CD4-positive, alpha-beta T cell treated with Interleukin-1 beta for 1 hour (primary cell): ENCODE measurements at regions not wholly inside any gene's neighbourhood (a gene's known extent, or its start where the extent isn't known, plus 50 kb on each side); places are given as distances from the start of the nearest gene placed in this dataset.

Experiments used
- DNase-seq, 2 donors: peaks; one replicate each; pipeline ENCODE4 v3.0.0-alpha.2; 2020 to 2022

DNA sequence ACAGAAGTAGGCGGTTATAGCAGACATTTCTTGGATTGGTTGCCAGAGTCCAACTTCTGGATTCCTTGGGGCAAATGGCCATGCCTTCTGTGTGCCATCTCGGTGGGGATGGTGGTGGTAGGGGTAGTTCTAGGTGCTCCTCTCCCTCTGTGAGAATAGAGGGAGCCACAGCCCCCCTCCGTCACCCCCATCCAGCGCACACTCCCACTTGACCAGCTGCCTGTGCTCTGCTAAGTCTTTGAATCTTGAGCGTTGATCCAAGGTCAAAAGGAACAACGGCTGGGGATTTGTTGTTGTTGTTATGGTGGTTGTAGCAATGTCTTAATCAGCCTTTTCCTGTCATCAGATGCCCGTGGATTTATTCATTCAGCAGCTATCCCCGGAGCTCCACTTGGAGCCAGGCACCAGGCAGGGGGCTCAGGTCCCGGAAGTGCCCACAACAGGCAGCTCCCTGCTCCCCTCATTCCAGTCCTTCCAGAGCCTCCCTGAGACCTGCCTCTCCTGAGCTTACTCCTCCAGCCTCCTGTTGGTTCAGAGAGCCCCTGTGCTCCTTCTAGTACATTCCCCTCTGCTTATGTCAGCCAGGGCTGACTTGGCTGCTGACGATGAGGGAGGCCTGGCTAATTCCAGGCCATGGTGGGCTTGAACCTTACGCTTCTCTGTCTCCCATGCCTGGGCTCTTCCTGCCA, 146.6 kb upstream of the WNT4 start:
- DNase-seq = no peak

DNA sequence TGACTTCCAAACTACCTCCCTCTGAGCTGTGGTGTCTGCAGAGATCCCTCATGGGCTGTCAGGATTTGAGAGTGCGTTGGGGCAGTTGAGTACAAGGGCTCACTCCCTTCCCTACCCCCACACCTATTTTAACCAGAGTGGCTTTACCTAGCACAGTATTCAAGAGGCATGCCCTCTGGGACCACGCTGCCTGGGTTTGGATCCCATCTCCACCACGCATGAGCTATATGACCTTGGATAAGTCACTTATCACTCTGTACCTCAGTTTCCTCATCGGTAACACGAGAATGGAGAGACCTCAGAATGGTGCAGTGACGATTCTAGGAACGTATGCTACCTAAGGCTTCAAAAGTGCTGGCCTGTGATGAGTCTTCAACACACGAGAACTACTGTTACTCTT, 147.3 kb upstream of the WNT4 start:
- DNase-seq = no peak

DNA sequence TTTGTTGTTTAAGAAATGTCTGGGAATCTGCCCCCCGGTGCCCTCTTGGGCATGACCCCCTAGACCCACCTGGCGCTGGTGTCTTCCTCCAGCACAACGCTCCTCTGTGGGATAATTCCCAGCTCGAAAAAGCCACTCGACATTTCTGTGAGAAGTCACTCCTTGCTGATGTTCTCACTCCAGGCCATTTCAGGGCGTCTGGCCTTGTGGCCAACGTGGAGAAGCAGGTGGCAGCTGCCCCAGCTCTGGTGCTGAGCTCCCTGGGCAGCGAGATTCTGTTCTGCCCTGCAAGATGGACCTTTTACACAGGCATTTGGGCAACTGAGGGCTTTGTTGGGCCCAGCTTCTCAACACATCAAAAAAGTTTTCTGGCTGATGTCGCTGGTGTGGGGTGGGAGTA, 147.7 kb upstream of the WNT4 start:
- DNase-seq = no peak

DNA sequence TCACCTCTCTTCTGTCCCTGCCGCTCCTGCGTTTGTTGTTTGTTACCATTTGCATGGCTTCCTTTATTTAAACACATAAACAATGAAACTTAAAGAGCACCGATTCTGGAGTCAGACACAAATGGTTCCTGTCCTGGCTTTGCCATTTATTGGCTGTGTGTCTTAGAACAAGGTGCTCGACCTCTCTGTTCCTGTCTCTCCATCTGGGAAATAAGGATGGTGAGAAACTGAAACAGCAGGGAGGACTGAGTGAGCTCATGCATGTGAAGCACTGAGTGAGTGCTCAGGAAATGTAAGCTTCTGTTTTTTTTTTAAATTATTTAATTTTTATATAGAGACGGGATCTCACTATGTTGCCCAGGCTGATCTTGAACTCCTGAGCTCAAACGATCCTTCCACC, 148.2 kb upstream of the WNT4 start:
- no peak for DNase-seq

DNA sequence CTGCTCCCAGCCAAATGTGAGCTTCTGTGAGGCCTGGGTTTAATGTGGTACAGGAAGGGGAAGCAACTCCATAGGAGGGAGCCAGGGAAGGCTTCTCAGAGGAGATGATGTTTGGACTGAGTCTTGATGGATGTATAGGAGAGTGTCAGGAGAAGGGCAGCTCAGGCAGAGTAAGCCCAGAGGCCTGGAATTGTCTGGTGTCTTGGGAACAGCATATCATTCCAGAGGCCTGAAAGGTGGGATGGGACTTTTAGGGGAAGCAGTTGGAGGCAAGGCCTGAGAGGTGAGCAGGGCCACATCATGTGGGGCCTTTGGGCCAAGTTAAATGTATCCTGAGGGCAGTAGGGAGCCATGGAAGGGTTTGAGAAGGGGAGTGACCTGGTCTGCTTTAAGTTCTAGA, 148.6 kb upstream of the WNT4 start:
- DNase-seq = no peak

DNA sequence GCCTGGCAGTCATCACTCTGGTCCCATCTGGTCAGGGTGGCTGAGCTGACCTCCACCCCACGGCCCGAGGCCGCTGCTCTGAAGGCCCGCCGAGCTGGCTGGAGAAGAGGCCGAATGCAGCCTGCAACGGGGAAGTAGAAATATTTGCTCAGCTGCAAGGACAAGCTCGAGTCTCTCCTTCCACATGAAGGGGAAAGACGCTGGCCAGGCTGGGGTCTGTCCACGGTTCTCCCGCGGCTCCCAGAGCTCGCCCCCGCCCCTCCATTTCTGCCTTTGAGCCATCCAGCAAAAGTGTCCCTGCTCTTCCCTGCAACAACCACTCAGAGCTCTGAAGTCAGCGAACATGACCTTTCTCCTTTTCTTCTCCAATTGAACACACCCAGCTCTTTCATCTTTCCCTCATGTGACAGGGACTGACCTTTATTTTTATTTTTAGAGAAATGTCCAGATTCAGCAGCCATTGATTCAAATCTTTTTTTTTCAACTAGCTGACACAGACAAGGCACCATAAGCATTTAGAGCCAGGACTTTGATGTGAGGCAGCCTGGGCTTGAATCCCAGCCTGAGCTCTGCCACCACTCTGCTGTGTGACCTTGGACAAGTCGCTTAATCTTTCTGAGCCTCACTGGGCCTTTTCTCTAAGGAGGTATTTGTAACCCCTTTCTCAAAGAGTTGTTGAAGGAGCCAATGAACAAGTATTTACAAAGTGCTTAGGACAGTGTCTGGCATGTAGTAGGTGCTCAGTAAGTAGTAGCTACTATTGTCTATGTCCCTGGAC, 149.3 kb upstream of the WNT4 start:
- DNase-seq = no peak

DNA sequence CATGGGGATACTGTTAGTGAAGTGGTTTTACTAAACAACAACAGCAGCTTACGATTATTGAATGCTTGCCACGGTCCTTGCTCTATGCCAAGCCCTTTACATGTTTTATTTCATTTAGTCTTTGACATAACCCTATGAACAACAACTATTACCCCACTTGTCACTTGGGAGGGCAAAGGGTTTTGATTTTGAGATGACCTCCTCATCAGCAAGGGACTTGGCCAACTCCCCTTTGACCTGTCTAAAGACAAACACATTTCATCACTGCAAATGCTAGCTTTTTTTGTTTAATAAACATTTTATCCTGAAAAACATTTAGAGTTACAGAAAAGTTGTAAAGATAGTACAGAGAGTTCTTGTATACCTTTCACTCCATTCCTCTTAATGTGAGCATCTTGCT, 152.5 kb upstream of the WNT4 start:
- DNase-seq = no peak

DNA sequence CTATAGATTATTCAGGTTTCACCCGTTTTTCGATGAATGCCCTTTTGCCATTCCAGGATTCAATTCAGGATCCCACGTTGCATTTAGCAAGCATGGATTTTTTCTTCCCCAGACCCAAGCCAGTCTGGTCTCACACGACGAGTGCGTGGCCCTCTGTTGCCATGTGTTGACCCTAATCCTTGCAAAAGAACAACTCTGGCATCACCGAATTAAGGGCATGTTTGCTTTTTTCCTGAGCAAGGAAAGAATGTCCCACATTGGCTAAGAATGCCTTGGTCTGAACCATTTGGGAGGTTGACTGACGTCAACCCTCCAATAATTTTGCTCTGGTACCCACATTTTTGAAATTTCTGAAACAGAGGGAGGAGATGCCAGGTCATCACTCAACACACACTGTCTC, 153.0 kb upstream of the WNT4 start:
- DNase-seq = no peak

DNA sequence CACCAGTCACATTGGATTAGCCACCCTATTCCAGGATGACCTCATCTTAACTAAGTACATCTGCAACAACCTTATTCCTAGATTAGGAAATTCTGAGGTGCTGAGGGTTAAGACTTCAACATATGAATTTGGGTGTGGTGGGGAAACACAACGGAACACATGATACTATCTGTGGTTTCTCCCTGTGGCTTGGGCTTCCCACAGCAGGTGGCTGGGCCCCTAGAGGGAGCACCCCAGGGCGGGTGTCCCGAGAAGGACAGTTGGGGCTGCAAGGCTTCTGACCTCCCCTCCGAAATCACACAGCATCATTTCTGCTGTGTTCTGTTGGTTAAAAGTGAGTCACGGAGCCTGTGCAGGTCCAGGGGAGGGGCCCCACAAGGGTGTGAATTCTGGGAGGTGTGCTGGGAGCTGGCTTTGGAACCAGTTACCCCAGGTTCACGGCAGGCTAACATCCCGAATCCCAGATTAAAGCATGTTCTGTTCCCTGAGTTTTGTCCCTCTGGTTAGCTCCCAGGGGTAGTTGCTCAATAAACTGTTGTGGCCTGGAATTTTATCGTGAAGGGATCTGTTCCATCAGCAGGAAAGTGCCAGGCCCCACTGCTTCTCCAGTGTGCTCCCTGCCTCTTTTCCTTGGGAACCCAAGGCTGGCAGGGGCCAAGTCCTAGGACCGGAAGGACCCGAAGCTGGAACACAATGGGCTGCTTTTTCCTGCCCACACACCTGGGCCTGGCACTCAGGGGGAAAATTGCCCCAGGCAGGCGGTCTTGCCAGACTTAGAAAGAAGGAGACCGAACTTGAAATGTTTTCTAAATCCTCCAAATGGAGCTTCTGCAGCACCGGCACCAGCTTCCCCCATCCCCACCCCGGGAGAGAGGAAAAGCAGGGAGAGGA, 154.0 kb upstream of the WNT4 start:
- no peak for DNase-seq

DNA sequence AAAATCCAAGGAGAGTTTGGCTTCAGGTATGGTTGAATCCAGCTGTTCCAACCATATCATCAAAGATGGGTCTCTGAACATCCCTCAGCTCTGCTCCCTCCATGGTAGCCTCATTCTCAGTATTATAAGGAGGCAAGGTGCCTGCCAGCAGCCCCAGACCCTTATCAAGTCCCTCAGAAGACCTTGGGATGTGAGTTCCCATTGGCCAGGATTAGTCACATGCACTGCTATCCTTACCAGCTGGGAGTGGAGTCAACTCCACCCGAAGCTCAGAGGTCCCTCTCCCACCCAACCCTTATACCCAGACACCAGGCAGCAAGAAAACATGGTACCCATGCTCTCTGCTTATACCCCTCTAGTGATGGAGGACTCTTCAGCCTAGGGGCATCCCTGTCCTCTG, 153.7 kb upstream of the ZBTB40 start:
- DNase-seq = no peak

DNA sequence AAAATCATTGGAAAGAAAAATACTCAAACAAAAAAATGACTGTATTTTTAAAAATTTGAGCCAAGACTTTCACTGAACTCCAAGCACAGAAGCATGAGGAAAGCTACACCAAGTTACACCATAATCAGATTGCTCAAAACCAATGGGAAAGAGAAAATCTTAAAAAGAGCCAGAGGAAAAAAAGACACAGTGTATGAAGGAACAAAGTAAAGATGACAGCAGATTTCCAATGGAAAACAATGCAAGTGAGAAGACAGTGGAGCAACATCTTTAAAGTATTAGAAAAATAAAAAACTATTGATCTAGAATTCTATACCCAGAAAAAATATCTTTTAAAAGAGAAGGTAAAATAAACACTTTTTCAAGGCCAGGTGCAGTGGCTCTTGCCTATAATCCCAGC, 147.8 kb upstream of the ZBTB40 start:
- DNase-seq = no peak

DNA sequence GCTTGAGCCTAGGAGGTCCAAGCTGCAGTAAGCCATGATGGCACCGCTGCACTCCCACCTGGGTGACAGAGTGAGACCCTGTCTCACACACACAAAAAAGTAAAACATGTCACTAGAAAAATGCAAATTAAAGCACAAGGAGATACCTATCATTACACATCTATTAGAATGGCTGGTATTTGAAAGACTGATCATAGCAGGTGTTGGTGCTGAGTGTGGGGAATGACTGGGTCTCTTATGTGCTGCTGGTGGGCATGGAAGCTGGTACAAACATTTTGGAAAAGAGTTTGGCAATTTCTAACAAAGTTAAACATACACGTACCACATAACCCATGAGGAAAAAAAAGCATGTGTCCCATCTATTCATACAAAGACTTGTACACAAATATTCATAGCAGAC, 142.1 kb upstream of the ZBTB40 start:
- DNase-seq = no peak

DNA sequence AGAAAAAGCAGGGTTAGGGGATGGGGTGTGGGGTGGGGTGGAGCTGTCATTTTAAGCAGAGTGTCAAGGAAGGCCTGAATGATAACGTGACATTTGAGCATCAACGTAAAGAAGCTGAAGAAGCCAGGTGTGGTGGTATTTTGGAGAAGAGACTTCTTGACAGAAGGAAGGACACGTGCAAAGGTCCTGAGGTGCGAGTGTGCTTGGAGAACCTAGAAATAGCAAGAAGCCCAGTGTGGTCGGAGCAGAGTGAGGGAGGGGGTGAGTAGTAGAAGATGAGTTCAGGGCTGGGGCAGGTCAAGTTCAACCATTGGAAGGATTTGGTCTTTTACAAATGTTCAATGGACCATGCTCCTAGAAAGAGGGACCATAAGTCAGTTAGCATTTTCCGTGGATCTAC, 140.2 kb upstream of the ZBTB40 start:
- DNase-seq = no peak

DNA sequence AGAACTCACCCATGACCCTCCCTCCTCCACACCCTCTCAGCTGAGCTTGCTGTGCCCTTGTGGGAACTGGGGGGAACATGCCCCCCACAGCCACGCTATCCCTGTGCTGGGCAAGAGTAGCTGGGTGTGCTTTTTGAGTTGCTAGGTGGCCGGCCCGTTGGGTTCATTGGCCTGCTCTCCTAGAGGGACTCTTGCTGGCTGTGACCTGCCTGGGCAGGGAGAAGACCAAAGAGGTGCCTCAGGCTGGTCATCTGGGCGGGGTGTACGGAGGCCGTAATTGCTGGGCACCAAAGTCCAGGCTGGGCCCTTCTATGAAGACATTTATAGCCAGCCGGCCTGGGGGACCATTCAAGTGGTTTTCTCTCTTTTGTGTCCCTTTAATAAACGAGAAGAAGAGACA, 138.3 kb upstream of the ZBTB40 start:
- no peak for DNase-seq

DNA sequence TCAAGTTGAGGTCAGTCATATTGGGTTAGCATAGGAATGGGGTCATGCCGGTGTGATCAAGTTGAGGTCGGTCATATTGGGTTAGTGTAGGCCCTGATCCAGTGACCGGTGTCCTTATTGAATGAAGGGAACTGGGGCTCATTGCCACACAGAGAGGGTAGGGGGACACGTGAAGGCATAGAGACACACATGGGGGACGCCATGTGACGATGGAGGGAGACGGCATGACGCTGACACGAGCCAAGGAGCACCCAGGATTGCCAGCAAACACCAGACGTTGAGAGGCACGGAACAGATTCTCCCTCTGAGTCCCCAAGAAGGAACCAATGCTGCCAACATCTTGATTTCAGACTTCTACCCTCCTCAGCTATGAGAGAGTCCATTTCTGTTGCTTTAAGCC, 136.9 kb upstream of the ZBTB40 start:
- no peak for DNase-seq

DNA sequence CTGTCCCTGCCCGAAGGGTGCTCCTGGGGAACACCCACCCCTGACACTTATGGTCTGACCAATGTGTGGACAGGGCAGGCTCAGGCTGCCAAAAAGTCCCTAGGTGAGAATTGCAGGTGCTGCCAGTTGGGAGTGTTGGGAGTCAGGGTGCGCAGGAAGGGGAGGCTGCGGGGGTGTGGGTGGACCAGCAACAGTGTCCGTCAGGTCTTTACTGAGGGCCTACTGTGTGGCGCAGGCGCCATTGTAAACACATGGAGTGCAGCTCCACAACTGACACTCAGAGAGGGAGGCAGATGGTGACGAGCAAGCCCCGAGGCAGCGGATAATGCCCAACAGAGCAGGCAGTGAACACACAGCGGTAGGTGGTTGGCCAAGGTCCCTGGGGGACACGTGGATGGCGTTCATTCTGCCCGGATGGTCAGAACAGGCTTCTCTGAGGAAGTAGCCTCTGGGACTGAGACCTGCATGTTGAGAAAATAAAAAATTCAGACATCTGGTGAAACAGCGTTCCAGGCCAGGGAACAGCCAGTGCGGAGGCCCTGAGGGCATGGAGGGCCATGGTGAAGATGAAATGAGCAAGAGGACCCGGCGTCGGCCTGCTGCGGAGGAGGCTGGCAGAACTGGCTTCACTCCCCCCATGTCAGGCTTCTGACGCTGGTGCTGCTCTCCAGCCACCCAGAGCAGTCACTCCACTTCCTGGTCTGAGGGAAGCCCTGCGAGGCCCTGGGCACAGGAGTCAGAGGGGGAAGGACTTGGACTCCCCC, 136.2 kb upstream of the ZBTB40 start:
- no peak for DNase-seq

DNA sequence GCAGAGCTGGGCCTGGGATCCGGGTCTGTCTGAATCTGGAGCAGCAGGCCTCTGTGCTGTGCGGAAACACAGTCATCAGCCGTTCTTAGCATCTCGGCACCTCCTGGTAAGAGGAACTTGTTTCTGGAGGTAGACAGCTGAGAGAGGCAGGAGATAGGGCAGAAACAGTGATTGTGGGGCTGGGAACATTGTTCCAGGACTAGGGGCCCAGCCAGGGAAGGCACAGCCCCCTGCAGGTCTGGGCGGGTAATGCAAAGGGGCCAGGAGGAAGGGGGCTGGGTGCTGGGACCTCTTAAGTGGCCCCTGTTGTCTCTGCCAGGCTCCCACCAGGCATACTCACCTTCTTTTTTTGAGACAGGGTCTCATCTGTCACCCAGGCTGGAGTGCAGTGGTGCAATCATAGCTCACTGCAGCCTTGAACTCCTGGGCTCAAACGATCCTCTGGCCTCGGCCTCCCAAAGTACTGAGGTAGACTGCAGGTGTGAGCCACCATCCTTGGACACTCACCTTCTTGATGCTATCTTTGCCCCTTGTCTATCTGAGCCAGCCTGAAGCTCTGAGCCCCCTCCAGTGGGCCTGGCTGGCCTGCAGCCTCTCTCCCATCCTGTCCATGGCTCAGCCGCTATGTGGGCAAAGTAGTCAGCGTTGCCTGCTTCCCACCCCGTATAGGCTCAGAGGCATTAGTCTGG, 134.3 kb upstream of the ZBTB40 start:
- DNase-seq = no peak

DNA sequence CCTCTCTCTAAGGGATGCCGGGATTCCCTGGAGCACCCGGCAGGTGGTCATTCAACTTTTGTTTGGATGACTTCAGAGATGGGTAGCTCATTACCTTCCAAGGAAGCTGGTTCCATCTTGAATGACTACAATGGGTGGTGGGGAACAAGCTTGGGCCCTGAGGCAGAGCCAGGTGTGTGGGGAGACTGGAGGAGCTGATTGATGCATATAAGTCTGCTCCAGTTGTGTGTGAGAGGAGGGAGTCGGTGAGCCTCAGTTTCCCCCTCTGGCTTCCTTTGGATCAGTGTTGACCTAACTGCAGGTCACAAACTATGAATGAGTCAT, 133.8 kb upstream of the ZBTB40 start:
- DNase-seq = no peak

DNA sequence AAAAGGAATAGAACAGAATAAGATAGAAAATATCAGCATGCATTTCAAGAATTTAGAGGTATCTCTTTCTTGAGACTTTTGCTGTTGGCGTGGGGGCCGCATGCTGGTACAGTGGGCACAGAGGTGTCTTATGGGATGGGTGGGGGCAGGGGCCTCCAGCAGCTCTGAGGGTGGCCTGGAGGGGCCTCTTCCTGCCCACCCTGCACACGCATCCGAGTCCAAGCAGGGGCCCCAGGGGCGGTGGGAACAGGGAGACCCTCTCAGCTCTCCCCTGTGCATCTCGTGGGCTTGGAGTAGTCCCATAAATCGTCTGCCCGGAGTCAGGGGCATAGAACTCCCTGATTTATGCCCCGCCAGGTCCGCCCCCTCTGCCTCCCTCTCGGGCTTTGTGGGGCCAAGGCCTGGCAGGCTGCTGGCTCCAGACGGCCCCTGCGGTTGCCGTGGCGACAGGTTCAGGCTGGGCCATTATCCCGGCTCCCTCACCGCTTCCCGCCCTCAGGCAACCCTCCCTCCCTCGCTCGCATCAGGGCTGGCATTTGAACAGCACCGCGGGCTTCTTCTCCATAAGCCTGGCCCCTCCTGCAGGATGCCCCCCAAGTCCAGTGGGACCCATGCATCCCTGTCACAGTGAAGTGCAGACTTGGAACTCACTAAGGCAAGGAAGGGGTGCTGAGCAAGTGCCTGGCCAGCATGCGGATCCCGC, 133.2 kb upstream of the ZBTB40 start:
- DNase-seq = no peak

DNA sequence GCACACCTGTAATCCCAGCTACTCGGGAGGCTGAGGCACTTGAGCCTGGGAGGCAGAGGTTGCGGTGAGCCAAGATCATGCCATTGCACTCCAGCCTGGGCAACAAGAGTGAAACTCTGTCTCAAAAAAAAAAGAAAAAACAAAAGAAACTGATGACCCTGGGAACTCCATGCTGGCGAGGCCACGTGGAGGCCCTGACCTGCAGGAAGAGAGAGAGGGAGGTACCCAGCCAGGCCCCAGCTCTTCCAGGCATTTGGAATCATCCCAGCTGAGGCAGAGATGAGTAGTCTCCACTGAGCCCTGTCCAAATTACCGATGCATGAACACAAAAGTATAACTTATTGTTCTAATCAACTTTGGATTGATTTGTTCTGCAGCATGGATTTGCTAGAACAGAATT, 132.0 kb upstream of the ZBTB40 start:
- DNase-seq = no peak

DNA sequence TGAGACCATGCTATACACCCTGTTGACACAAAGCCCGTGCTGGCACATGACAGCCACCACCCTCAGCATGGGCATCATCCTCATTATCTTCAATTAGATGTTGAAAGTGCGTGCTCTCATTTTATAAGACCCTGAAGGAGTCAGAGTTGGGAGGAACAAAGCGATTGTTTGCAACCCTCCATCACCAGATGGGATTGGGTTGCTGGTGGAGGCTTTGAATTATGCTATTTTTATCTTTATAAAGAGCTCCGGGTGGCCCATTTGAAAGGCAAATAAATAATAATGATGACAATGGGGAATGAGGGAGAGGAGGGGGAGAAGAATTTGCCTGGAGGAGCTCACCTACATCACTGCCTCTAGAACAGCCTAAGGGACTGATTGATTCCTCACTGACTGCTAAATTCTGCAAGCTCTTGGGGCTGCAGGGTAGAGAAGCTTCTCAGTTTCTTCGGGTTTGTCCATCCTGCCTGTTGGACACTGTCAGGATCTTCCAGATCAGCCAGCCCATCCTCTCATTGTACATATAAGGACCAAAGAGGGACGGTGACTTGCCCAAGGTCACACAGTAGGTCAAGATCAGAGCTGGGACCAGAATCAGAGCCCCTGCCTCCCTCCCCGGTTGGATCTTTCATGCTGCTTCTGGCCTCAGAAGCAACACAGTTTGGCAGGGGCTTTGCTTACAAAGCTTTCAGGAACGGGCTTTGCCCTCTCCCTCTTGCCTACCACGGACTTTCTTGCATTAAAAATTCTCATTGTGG, 130.9 kb upstream of the ZBTB40 start:
- DNase-seq = no peak
